ENCODE measurements at regions not wholly inside any gene's neighbourhood (a gene's known extent, or its start where the extent isn't known, plus 50 kb on each side); places are given as distances from the start of the nearest gene placed in this dataset.

DNA sequence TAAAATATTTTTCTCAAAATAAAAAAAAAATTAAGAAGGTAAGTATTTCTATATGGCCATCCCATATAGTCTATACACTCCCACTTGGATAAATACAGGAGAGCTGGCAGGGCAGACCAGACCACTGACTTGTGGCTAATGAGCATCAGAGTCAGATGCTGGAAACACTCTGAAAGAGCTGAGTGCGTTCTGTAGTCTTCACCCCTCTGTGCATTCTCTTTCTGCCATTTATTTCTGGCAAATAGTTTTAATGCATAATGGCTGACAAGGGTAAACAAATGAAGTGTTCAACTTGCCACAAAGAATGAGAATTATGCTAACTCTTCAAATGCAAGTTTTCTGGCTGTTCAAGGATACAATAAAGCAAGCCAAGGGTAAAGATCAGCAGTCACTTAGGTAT is 191.7 kb downstream of the TTLL7 start:
- TF ChIP-seq, protein P1, sequence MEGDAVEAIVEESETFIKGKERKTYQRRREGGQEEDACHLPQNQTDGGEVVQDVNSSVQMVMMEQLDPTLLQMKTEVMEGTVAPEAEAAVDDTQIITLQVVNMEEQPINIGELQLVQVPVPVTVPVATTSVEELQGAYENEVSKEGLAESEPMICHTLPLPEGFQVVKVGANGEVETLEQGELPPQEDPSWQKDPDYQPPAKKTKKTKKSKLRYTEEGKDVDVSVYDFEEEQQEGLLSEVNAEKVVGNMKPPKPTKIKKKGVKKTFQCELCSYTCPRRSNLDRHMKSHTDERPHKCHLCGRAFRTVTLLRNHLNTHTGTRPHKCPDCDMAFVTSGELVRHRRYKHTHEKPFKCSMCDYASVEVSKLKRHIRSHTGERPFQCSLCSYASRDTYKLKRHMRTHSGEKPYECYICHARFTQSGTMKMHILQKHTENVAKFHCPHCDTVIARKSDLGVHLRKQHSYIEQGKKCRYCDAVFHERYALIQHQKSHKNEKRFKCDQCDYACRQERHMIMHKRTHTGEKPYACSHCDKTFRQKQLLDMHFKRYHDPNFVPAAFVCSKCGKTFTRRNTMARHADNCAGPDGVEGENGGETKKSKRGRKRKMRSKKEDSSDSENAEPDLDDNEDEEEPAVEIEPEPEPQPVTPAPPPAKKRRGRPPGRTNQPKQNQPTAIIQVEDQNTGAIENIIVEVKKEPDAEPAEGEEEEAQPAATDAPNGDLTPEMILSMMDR (IDR thresholded peaks at IDR 0.05) = no peak
- TF ChIP-seq POLR2A (IDR thresholded peaks at IDR 0.05) = no peak

All from right lobe of liver (tissue), 4 donors.